WERI-Rb-1 (cell line): ENCODE measurements at regions not wholly inside any gene's neighbourhood (a gene's known extent, or its start where the extent isn't known, plus 50 kb on each side); places are given as distances from the start of the nearest gene placed in this dataset.

Source experiments
- DNase-seq: peaks from one replicate; pipeline ENCODE4 v3.0.0-alpha.2; 2020
- H3K27ac ChIP-seq: fragments of 250-450 bp; sonication (Bioruptor Pico); 2 replicates; pipeline ENCODE4 v1.5.1; 2020; ENCODE audit warnings: mild to moderate bottlenecking, moderate library complexity
- H3K27me3 ChIP-seq: fragments of 250-450 bp; sonication (Bioruptor Pico); 2 replicates; pipeline ENCODE4 v1.5.1; 2021; ENCODE audit warnings: mild to moderate bottlenecking, low read depth, moderate library complexity; ENCODE audit not compliant: insufficient read depth, severe bottlenecking
- H3K36me3 ChIP-seq: fragments of 250-450 bp; sonication (Bioruptor Pico); 2 replicates; pipeline ENCODE4 v1.5.1; 2020; ENCODE audit warnings: mild to moderate bottlenecking, moderate library complexity
- H3K4me3 ChIP-seq: 2 replicates; pipeline ENCODE4 v1.5.1; 2011; ENCODE audit warnings: low read depth, mild to moderate bottlenecking, control low read depth, low read length
- H3K9me3 ChIP-seq: fragments of 250-450 bp; sonication (Bioruptor Pico); 2 replicates; pipeline ENCODE4 v1.5.1; 2021; ENCODE audit warnings: mild to moderate bottlenecking, moderate library complexity; ENCODE audit not compliant: severe bottlenecking
- TF ChIP-seq, protein P1 (sequence below): IDR thresholded peaks from 2 replicates; pipeline ENCODE4 v1.5.1; 2011; ENCODE audit warnings: low read depth, mild to moderate bottlenecking, control low read depth, inconsistent platforms, low read length

DNA sequence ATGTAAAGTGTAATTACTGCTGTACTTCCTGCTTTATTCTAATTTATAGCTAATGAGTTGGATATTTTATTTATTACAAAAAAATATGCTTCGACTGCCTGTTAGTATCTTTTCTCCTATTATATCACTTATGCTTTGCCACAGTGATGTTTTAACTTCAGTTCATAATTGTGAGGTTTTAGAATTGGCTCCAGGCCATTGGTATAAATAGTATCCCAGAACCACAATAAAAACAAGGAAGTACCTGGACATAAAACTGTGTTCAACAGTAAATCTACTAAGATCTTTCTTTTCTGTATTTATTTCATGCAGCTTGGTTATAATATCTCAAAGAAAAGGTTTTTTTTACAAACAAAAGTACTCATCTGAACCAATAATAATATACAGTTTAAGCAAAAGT, 354.3 kb upstream of the CDH9 start:
- Histone ChIP-seq H3K36me3 (no peaks in the 10 kb centered on the region), H3K27ac (no peak overlapping the region), H3K9me3 (no peaks in the 10 kb centered on the region), H3K27me3 (no peaks in the 10 kb centered on the region), H3K4me3 (no peak overlapping the region)
- TF ChIP-seq, protein P1, sequence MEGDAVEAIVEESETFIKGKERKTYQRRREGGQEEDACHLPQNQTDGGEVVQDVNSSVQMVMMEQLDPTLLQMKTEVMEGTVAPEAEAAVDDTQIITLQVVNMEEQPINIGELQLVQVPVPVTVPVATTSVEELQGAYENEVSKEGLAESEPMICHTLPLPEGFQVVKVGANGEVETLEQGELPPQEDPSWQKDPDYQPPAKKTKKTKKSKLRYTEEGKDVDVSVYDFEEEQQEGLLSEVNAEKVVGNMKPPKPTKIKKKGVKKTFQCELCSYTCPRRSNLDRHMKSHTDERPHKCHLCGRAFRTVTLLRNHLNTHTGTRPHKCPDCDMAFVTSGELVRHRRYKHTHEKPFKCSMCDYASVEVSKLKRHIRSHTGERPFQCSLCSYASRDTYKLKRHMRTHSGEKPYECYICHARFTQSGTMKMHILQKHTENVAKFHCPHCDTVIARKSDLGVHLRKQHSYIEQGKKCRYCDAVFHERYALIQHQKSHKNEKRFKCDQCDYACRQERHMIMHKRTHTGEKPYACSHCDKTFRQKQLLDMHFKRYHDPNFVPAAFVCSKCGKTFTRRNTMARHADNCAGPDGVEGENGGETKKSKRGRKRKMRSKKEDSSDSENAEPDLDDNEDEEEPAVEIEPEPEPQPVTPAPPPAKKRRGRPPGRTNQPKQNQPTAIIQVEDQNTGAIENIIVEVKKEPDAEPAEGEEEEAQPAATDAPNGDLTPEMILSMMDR: no peak
- no peak for DNase-seq

DNA sequence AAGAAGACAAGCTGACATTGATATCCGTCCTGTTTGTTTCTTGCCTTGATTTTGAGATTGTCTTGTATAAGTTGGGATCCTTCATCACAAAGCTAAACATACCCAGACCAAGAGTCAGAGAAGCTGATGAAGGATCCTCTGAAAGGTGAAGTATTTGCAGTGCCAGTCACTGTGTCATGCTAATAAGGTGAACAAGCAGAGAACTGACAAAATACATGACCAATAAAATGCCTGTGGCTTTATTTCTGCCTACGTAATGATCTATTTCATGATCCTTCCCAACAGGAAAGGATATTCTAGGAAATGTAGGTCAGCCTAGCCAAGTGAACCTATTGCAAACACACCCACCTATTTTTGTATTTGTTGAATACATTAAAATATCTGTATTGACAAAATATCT, 351.3 kb upstream of the CDH9 start:
- TF ChIP-seq, protein P1: no peak
- H3K27me3 ChIP-seq: no peaks in the 10 kb centered on the region
- no peaks in the 10 kb centered on the region for H3K36me3 ChIP-seq
- no peak overlapping the region for H3K4me3 ChIP-seq
- DNase-seq: no peak
- H3K9me3 ChIP-seq: no peaks in the 10 kb centered on the region
- H3K27ac ChIP-seq: no peak overlapping the region

DNA sequence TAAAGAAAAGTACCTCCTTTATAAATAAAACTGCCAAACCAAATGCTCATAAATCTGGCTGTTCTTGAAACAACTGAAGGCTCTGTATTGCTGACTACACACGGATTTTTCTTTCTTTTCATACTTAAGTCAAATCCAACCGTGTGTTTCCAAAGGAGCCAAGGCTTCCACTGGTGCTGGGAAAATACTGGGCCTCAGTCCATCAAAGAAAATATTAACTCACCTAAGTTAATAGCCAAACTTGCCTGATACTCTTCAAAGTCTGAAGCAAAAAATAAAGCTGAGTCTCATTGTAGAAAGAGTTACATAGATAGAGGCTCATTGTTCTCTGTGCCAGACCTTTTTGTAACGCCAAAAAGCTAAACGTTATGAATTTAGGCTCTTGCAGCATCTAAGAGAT, 350.4 kb upstream of the CDH9 start:
- Histone ChIP-seq H3K36me3 (no peaks in the 10 kb centered on the region), H3K9me3 (no peaks in the 10 kb centered on the region), H3K27me3 (no peaks in the 10 kb centered on the region), H3K27ac (no peak overlapping the region), H3K4me3 (no peak overlapping the region)
- TF ChIP-seq, protein P1: no peak
- DNase-seq: no peak

DNA sequence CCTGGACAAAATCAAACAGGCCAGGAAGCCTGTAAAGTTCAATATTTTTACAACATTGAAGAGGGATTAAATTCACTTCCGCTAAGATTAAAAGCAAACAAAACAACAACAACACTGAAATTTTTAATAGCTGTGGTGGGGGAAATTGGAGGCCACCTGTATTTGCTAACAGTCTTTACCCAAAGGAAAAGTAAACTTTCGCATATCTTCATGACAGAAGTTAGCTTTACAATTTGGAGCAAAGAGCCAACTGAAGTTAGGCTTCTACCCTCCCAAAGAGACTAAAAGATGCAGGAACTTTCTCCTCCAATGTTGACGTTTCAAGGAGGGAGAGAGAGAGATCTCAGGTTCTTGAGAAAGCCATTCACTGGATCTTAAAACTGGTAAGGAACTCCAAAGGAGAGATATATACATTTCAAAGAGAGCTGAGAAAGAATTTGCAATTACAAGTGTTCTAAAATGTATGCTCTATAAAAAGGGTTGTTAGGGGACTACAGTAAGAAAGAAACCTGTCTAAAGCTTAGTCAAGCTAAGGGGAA, 349.2 kb upstream of the CDH9 start:
- H3K4me3 ChIP-seq: no peak overlapping the region
- no peaks in the 10 kb centered on the region for H3K9me3 ChIP-seq
- H3K27ac ChIP-seq: no peak overlapping the region
- no peaks in the 10 kb centered on the region for H3K27me3 ChIP-seq
- no peak for DNase-seq
- TF ChIP-seq, protein P1: no peak
- no peaks in the 10 kb centered on the region for H3K36me3 ChIP-seq

DNA sequence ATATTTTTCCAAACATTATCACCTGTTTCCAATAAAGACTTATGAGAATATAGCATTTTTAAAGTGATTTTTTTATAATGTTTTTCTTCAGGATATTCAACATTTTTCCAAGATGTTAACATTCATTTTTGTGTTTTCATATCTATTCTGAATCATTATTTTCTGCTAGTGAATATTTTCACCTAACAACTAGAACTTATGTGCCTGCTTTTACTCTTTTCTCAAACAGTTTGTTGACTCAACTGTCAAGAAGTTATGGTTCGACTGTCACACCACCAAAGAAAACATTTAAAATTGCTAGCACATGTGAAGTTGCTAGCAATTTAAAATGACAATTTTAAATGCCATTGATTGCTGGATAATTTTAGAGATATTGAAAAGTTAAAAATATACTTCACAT, 343.3 kb upstream of the CDH9 start:
- no peak overlapping the region for H3K4me3 ChIP-seq
- DNase-seq: no peak
- no peak overlapping the region for H3K27ac ChIP-seq
- H3K36me3 ChIP-seq: no peaks in the 10 kb centered on the region
- H3K9me3 ChIP-seq: no peaks in the 10 kb centered on the region
- no peaks in the 10 kb centered on the region for H3K27me3 ChIP-seq
- TF ChIP-seq, protein P1: no peak

DNA sequence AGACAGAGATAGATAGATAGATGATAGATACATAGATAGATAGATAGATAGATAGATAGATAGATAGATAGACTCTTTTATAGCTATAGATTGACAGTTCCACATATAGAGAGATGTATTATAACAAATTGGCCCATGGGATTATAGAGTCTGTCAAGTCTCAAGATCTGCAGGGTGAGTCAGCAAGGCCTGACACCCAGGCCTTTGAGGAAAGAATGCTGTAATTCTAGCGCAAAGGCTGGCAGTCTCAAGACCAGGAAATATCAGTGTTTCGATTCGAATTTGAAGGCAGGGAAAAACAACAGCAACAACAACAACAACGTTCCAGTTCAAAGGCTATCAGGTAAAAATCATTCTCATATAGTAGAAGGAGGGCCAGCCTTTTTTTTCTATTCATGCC, 339.2 kb upstream of the CDH9 start:
- no peak overlapping the region for H3K27ac ChIP-seq
- H3K4me3 ChIP-seq: no peak overlapping the region
- no peak for DNase-seq
- no peaks in the 10 kb centered on the region for H3K27me3 ChIP-seq
- H3K36me3 ChIP-seq: no peaks in the 10 kb centered on the region
- TF ChIP-seq, protein P1: no peak
- no peaks in the 10 kb centered on the region for H3K9me3 ChIP-seq
